Thyroid gland (tissue), 4 donors: ENCODE measurements at regions not wholly inside any gene's neighbourhood (a gene's known extent, or its start where the extent isn't known, plus 50 kb on each side); places are given as distances from the start of the nearest gene placed in this dataset.

Source experiments
- POLR2A ChIP-seq, 2 donors: fragments of 450-650 bp; IDR thresholded peaks; one replicate each; pipeline ENCODE4 v1.6.1; 2017; ENCODE audit warnings: antibody characterized with exemption in 2 of 2, mild to moderate bottlenecking in 2 of 2, moderate library complexity in 1 of 2
- TF ChIP-seq, protein P1 (sequence below), 6 experiments: fragments of 200-600 bp in 3 of 6; fragments of 450-650 bp in 3 of 6; sonication (generic) in 3 of 6; IDR thresholded peaks; one replicate each; pipeline ENCODE4 v1.5.1; 2016 to 2019; ENCODE audit warnings: antibody characterized with exemption in 6 of 6, mild to moderate bottlenecking in 2 of 6, inconsistent platforms in 1 of 6, moderate library complexity in 1 of 6

DNA sequence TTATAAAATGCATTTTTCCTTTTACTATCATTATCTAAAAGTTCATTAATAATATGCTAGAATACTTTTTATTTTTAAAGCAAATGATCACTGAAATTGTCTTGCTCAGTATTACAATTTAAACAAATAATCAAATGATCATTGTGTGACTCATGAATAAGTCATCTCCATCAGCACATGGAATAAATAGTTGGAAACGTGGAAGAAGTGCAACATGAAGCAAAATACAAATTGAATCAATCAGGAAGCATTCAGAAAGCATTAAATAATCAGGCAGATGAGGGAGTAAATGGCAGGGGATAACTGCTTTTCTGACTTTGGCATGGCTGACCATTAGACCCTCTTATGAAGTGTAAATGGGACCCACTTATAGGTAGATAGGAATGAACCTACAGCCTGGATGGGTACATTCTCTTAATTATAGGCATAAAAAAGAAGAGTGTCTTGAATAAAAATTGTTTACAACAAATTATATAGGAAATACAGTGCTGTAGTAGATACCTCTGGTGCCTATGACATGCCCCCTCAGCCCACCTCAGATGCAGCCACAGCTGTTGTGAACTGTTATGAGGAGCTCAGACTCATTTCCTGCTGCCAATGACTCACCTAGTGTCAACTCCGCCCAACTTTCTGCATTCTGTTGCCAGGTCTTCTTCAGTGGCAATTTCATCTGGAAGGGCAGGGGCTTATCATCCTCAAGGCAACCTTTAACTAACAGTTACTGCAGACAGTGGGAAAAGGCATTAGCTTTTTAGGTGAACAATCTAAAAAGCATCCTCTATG is 936.0 kb downstream of the TRIB2 start:
- no peak for TF ChIP-seq POLR2A (IDR thresholded peaks at IDR 0.05)
- TF ChIP-seq, protein P1, sequence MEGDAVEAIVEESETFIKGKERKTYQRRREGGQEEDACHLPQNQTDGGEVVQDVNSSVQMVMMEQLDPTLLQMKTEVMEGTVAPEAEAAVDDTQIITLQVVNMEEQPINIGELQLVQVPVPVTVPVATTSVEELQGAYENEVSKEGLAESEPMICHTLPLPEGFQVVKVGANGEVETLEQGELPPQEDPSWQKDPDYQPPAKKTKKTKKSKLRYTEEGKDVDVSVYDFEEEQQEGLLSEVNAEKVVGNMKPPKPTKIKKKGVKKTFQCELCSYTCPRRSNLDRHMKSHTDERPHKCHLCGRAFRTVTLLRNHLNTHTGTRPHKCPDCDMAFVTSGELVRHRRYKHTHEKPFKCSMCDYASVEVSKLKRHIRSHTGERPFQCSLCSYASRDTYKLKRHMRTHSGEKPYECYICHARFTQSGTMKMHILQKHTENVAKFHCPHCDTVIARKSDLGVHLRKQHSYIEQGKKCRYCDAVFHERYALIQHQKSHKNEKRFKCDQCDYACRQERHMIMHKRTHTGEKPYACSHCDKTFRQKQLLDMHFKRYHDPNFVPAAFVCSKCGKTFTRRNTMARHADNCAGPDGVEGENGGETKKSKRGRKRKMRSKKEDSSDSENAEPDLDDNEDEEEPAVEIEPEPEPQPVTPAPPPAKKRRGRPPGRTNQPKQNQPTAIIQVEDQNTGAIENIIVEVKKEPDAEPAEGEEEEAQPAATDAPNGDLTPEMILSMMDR (IDR thresholded peaks at IDR 0.05) = no peak
